ENCODE measurements at regions not wholly inside any gene's neighbourhood (a gene's known extent, or its start where the extent isn't known, plus 50 kb on each side); places are given as distances from the start of the nearest gene placed in this dataset.
A peak's percentile ranks its signal among the peaks of the same experiment; 100 is the strongest.

GRCh38 chr6:50180646-50181045 lies 130.9 kb upstream of the DEFB112 start:
- no peak for ATAC-seq (replicated peaks)

GRCh38 chr6:50185006-50185405 lies 135.3 kb upstream of the DEFB112 start:
- no peak for ATAC-seq (replicated peaks)
- no peaks in the 10 kb centered on the region for H3K27me3 Mint-ChIP-seq
- peaks cover 0 to 2% of the 10 kb centered on the region in 2 donors for H3K9me3 Mint-ChIP-seq
- DNase-seq = no peak
- peaks cover 0 to 1% of the 10 kb centered on the region in 2 donors for H3K36me3 Mint-ChIP-seq
- no peak overlapping the region for H3K27ac Mint-ChIP-seq
- no peak overlapping the region for H3K4me3 Mint-ChIP-seq
- H3K4me1 Mint-ChIP-seq = no peaks in the 10 kb centered on the region

More at GRCh38 chr6:50180646-50181045, 130.9 kb upstream of the DEFB112 start:
- no peak for DNase-seq
- Mint-ChIP-seq H3K4me3 (no peak overlapping the region), H3K27me3 (no peaks in the 10 kb centered on the region), H3K4me1 (no peaks in the 10 kb centered on the region), H3K27ac (no peak overlapping the region), H3K36me3 (peaks cover 0 to 1% of the 10 kb centered on the region in 2 donors), H3K9me3 (peaks cover 6 to 13% of the 10 kb centered on the region in 2 donors)

DNA sequence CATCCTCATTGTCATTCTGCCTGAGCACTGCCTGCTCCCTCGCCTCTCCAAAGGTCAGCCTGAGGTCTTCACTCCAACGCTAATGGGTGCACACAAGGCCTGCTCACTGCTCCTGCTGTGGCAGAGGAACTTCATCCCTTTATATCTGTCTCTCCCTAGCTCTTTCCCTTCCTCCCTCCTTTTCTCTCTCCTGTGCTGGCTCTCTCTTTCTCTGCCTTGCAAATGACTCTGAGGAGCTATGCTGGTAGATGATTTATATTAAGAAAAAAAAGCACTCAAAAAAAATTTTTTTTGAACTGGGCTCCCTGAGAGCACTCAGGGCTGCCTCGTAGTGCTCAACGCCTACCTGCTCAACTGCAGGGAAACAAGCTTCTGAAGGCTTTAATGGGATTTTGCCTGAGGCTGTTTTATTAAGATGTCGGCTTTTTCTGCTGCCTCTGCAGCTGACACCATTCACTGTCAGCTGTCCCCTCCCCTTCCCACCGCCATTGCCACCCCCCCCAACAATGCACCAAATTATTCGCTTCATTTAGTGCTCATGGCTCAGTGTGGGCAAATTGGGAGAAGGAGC lies 137.7 kb upstream of the DEFB112 start:
- H3K4me3 Mint-ChIP-seq = no peak overlapping the region

DNA sequence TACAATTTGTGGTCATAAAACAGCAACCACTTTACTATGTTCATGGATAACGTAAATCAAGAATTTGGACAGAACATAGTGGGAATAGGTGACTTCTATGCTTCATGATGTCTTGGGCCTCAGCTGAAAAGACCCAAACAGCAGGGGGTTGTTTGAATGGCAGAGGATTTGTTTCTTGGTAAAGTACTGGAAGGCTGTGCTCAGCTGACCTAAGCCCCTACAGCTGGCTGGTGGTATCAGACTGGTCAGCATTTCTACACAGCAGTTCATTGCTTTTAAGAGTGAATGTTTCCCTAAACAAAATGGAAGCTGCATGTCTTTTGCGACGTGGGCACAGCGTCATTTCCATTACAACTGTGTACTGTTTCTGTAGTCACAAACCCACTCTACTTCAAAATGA lies 148.5 kb upstream of the DEFB112 start:
- H3K27me3 Mint-ChIP-seq = no peaks in the 10 kb centered on the region
- no peaks in the 10 kb centered on the region for H3K36me3 Mint-ChIP-seq
- no peak for DNase-seq

More for the DNA sequence above, 137.7 kb upstream of the DEFB112 start:
- Mint-ChIP-seq H3K27ac (no peak overlapping the region), H3K36me3 (no peaks in the 10 kb centered on the region), H3K27me3 (no peaks in the 10 kb centered on the region), H3K4me1 (no peaks in the 10 kb centered on the region), H3K9me3 (peaks cover 0 to 2% of the 10 kb centered on the region in 2 donors)
- peak; percentile 7 to 8 for ATAC-seq (replicated peaks)
- DNase-seq = no peak

DNA sequence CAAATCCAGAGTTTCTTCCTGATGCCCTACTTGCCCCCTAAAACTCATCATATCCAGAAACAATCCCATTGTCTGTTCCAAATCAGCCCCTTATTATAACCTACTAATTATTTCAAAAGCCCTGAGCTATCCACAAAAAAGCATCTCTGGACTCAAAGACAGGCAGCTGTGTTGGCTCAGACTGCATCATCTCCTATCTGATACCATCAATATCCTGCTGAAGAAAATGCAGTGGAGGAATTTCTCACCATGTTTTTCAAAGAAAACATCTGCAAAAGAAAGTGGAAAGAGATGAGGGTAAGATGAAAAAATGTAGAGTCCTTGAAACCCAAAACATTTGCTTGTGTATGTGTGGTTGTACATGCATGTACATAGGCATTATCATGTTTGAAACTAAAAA lies 153.0 kb upstream of the DEFB112 start:
- Mint-ChIP-seq H3K27ac (no peak overlapping the region), H3K4me3 (no peak overlapping the region), H3K9me3 (no peaks in the 10 kb centered on the region), H3K4me1 (no peaks in the 10 kb centered on the region), H3K27me3 (no peaks in the 10 kb centered on the region), H3K36me3 (no peaks in the 10 kb centered on the region)
- ATAC-seq (replicated peaks) (no peak), DNase-seq (no peak)

More for the DNA sequence above, 148.5 kb upstream of the DEFB112 start:
- H3K27ac Mint-ChIP-seq = no peak overlapping the region
- H3K4me1 Mint-ChIP-seq = no peaks in the 10 kb centered on the region
- no peak overlapping the region for H3K4me3 Mint-ChIP-seq
- no peak for ATAC-seq (replicated peaks)
- peaks cover 0 to 1% of the 10 kb centered on the region in 2 donors for H3K9me3 Mint-ChIP-seq

GRCh38 chr6:50211582-50211981 lies 161.9 kb upstream of the DEFB112 start:
- Mint-ChIP-seq H3K36me3 (no peaks in the 10 kb centered on the region), H3K4me1 (no peaks in the 10 kb centered on the region), H3K27ac (no peak overlapping the region), H3K4me3 (no peak overlapping the region), H3K27me3 (no peaks in the 10 kb centered on the region), H3K9me3 (peaks cover 0 to 2% of the 10 kb centered on the region in 2 donors)
- DNase-seq (no peak), ATAC-seq (replicated peaks) (no peak)

DNA sequence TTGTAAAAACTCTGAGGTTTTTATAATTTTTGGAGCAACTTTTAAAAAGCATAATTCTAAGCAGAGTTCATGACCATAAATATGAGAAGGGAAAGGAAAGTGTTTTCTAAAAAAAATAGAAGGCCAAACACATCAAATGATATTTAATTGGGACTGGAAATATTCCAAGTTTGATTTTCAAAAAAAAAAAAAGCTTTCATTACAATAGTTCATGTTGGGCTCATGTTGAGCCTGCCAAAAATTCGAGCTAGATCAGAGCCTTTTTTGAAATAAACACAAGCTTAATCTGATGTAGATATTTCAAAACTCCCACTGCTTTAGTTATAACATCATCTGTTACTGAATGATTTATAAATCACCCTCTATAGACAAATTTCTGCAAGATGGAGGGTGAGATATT lies 163.4 kb upstream of the DEFB112 start:
- no peak overlapping the region for H3K27ac Mint-ChIP-seq
- no peak overlapping the region for H3K4me3 Mint-ChIP-seq

GRCh38 chr6:50214937-50215336 lies 165.2 kb upstream of the DEFB112 start:
- Mint-ChIP-seq H3K4me3 (no peak overlapping the region), H3K9me3 (no peaks in the 10 kb centered on the region), H3K36me3 (no peaks in the 10 kb centered on the region), H3K4me1 (no peaks in the 10 kb centered on the region), H3K27me3 (no peaks in the 10 kb centered on the region), H3K27ac (no peak overlapping the region)
- DNase-seq = no peak
- no peak for ATAC-seq (replicated peaks)

More for the DNA sequence above, 163.4 kb upstream of the DEFB112 start:
- no peak for DNase-seq
- Mint-ChIP-seq H3K36me3 (no peaks in the 10 kb centered on the region), H3K4me1 (no peaks in the 10 kb centered on the region), H3K9me3 (peaks cover 0 to 2% of the 10 kb centered on the region in 2 donors), H3K27me3 (no peaks in the 10 kb centered on the region)
- no peak for ATAC-seq (replicated peaks)

DNA sequence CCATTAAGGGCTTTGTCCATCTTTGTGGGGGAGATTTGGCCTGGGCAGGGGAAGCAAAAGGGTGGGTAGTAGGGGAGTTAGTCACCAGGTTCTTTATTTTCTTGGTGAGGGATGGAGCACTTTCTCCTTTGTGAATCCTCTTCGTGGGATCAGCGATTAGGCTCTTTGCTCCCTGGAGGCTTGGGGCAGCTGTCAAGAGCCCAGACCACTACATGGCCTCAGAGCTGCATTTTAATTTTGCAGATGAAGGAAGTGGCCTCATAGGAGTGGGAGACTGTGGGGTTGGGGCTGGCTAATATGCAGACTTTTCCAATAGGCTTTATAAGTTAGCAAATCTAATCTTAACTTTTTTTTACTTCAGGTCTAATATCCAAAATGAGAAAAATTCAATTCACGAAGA lies 168.1 kb upstream of the DEFB112 start:
- no peaks in the 10 kb centered on the region for H3K27me3 Mint-ChIP-seq
- DNase-seq (no peak), ATAC-seq (replicated peaks) (no peak)
- H3K27ac Mint-ChIP-seq = no peak overlapping the region
- no peaks in the 10 kb centered on the region for H3K36me3 Mint-ChIP-seq
- no peaks in the 10 kb centered on the region for H3K4me1 Mint-ChIP-seq
- peaks cover 0 to 4% of the 10 kb centered on the region in 2 donors for H3K9me3 Mint-ChIP-seq
- H3K4me3 Mint-ChIP-seq = no peak overlapping the region

GRCh38 chr6:50236164-50236563 lies 186.4 kb upstream of the DEFB112 start:
- Mint-ChIP-seq H3K36me3 (no peaks in the 10 kb centered on the region), H3K27ac (no peak overlapping the region), H3K4me3 (no peak overlapping the region), H3K27me3 (no peaks in the 10 kb centered on the region), H3K4me1 (no peaks in the 10 kb centered on the region), H3K9me3 (peaks cover 0 to 2% of the 10 kb centered on the region in 2 donors)
- no peak for DNase-seq
- no peak for ATAC-seq (replicated peaks)

GRCh38 chr6:50239853-50240252 lies 190.1 kb upstream of the DEFB112 start:
- no peak overlapping the region for H3K27ac Mint-ChIP-seq
- ATAC-seq (replicated peaks) (no peak), DNase-seq (no peak)
- no peak overlapping the region for H3K4me3 Mint-ChIP-seq
- H3K9me3 Mint-ChIP-seq = peaks cover 0 to 2% of the 10 kb centered on the region in 2 donors
- no peaks in the 10 kb centered on the region for H3K4me1 Mint-ChIP-seq
- H3K36me3 Mint-ChIP-seq = no peaks in the 10 kb centered on the region
- H3K27me3 Mint-ChIP-seq = no peaks in the 10 kb centered on the region

GRCh38 chr6:50240986-50241385 lies 191.3 kb upstream of the DEFB112 start:
- DNase-seq (no peak), ATAC-seq (replicated peaks) (no peak)
- Mint-ChIP-seq H3K4me1 (no peaks in the 10 kb centered on the region), H3K36me3 (no peaks in the 10 kb centered on the region), H3K27ac (no peak overlapping the region), H3K4me3 (no peak overlapping the region), H3K9me3 (peaks cover 0 to 2% of the 10 kb centered on the region in 2 donors), H3K27me3 (no peaks in the 10 kb centered on the region)

DNA sequence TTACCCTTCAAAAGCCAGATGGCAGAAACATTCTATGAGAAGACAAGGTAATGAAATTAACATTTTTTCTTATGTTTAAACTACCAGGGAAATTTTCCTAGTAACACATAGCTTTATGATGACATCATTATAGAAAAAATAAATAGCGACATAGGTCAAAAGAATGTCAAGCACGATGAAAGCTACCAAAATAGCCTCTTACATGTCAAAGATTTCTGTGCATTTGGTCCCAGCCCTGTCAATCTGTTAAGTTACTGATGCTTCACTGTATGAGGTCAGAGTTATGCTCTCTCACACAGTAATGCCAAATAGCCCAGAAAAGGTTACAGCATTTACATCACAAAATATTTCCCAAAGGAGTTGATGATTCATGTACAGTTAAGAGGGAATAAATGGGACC lies 199.8 kb upstream of the DEFB112 start:
- DNase-seq = no peak
- Mint-ChIP-seq H3K4me3 (no peak overlapping the region), H3K9me3 (peaks cover 0 to 5% of the 10 kb centered on the region in 2 donors), H3K36me3 (no peaks in the 10 kb centered on the region), H3K27me3 (no peaks in the 10 kb centered on the region), H3K4me1 (no peaks in the 10 kb centered on the region), H3K27ac (no peak overlapping the region)
- ATAC-seq (replicated peaks) = no peak

DNA sequence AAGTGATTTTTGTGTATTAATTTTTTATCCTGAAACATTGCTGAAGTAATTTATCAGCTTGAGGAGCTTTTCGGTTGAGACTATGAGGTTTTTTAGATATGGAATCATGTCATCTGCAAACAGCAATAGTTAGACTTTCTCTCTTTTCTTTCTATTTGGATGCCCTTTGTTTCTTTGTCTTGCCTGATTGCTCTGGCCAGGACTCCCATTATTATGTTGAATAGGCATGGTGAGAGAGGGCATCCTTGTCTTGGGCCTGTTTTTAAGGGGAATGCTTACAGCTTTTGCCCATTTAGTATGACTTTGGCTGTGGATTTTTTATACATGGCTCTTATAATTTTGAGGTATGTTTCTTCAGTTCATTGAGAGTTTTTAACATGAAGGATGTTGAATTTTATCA lies 207.6 kb upstream of the DEFB112 start:
- Mint-ChIP-seq H3K4me1 (no peaks in the 10 kb centered on the region), H3K9me3 (peaks cover 7 to 8% of the 10 kb centered on the region in 2 donors)
- DNase-seq = no peak

DNA sequence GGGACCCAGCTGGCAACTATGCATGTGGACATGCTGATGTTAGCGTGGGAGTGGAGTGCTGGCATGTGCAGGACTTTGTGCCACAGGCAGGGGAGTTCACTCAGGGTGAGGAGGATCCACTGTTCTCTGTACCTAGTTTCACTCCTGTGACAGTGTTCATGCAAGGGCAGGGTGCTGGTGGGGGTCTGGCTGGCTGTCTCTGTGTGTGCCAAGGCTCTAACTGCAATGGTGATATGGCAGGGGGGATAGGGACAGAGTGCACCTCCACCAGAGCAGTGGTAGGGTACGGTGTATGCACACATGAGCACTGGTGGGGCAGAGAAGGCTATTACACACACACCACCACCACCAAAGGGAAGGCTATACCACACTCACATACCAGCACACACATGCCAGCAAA lies 210.2 kb upstream of the DEFB112 start:
- Mint-ChIP-seq H3K36me3 (no peaks in the 10 kb centered on the region), H3K4me3 (no peak overlapping the region), H3K27me3 (no peaks in the 10 kb centered on the region), H3K9me3 (peaks cover 7 to 13% of the 10 kb centered on the region in 2 donors), H3K27ac (no peak overlapping the region), H3K4me1 (no peaks in the 10 kb centered on the region)
- ATAC-seq (replicated peaks) (no peak), DNase-seq (no peak)

More for the DNA sequence above, 207.6 kb upstream of the DEFB112 start:
- H3K4me3 Mint-ChIP-seq = no peak overlapping the region
- H3K27me3 Mint-ChIP-seq = no peaks in the 10 kb centered on the region
- H3K36me3 Mint-ChIP-seq = no peaks in the 10 kb centered on the region
- ATAC-seq (replicated peaks) = no peak
- H3K27ac Mint-ChIP-seq = no peak overlapping the region

All from stimulated activated naive B cell treated with anti-CD40 and anti-IgM and Interleukin-4, amounts not matched to agents 10 μg/mL and 1 μg/mL and 100 μg/mL, for 72 hours (primary cell).